Stimulated activated CD4-positive, alpha-beta T cell treated with anti-CD3 and anti-CD28 coated beads, Interleukin-15, amount 100 ng/mL, for 48 hours (primary cell): ENCODE measurements at regions not wholly inside any gene's neighbourhood (a gene's known extent, or its start where the extent isn't known, plus 50 kb on each side); places are given as distances from the start of the nearest gene placed in this dataset.
A peak's percentile ranks its signal among the peaks of the same experiment; 100 is the strongest.
"Not testable (repeated sequence)": the region's sequence is repeated elsewhere in the genome, so short reads cannot be mapped to it uniquely, and the experiment has no call there.

Experiments
- DNase-seq, 2 donors: peaks; one replicate each; pipeline ENCODE4 v3.0.0-alpha.2; 2020; ENCODE audit warnings: low read depth in 2 of 2

GRCh38 chr11:12585861-12586260 lies 88.4 kb upstream of the TEAD1 start:
- DNase-seq = no peak

GRCh38 chr11:12587333-12587991 lies 86.8 kb upstream of the TEAD1 start:
- no peak for DNase-seq

- DNase-seq = no peak
These were observed 82.5 kb upstream of the TEAD1 start for GRCh38 chr11:12591706-12592105.

- no peak for DNase-seq
These were observed 81.9 kb upstream of the TEAD1 start for GRCh38 chr11:12592283-12592682.

GRCh38 chr11:12595089-12595847 lies 79.0 kb upstream of the TEAD1 start:
- not testable (repeated sequence) for DNase-seq

- DNase-seq = no peak
These were observed 75.6 kb upstream of the TEAD1 start for GRCh38 chr11:12598330-12599256.

- peak; percentile 23 to 32 for DNase-seq
These were observed 74.6 kb upstream of the TEAD1 start for GRCh38 chr11:12599408-12600143.

- no peak for DNase-seq
These were observed 73.4 kb upstream of the TEAD1 start for GRCh38 chr11:12600829-12601228.

- no peak for DNase-seq
These were observed 71.8 kb upstream of the TEAD1 start for GRCh38 chr11:12602421-12602820.

- DNase-seq = no peak
These were observed 70.8 kb upstream of the TEAD1 start for GRCh38 chr11:12603143-12604088.

GRCh38 chr11:12604557-12605153 lies 69.6 kb upstream of the TEAD1 start:
- no peak for DNase-seq

- no peak for DNase-seq
These were observed 67.6 kb upstream of the TEAD1 start for GRCh38 chr11:12606597-12606996.

GRCh38 chr11:12608678-12609077 lies 65.5 kb upstream of the TEAD1 start:
- not testable (repeated sequence) for DNase-seq

- no peak for DNase-seq
These were observed 62.9 kb upstream of the TEAD1 start for GRCh38 chr11:12611352-12611751.

GRCh38 chr11:12617632-12618031 lies 56.6 kb upstream of the TEAD1 start:
- no peak for DNase-seq

- DNase-seq = no peak
These were observed 55.3 kb upstream of the TEAD1 start for GRCh38 chr11:12618743-12619540.

- DNase-seq = no peak
These were observed 50.4 kb upstream of the TEAD1 start for GRCh38 chr11:12623869-12624268.
